ENCODE measurements at regions not wholly inside any gene's neighbourhood (a gene's known extent, or its start where the extent isn't known, plus 50 kb on each side); places are given as distances from the start of the nearest gene placed in this dataset.

DNA sequence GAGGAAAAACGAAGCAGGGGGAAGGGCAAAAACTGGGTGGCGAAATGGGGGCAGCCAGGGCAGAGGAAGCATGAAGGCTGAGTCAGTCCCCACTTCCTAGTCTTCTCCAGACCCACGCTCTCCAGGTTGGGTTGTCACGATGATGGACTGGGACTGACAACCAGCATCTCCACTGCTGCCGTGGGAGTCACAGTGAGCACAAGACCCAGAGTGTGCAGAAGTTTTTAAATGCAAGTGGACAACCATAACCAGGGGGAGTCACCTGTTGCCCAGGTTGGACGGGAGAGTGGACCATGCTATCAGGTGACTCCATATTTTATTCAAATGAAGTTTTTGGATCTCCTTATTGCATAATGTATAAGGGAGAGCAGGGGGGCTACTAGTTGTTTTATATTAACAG lies 511.4 kb upstream of the ZFP42 start:
- no peak overlapping the region for H2BK120ac ChIP-seq (ENCODE audit: low read depth, low read length, poor library complexity, severe bottlenecking)
- H3K23ac ChIP-seq (ENCODE audit: insufficient read length, low read depth, low read length) = no peak overlapping the region
- H3K27ac ChIP-seq (ENCODE audit: insufficient read length, low read depth, low read length) = no peak overlapping the region
- H4K20me1 ChIP-seq (ENCODE audit: control insufficient read depth, insufficient read depth, insufficient read length) = no peaks in the 10 kb centered on the region
- H2BK20ac ChIP-seq (ENCODE audit: low read depth, low read length, poor library complexity, severe bottlenecking) = no peak overlapping the region
- H2AFZ ChIP-seq (ENCODE audit: low read length) = no peak overlapping the region
- no peak overlapping the region for H3K9ac ChIP-seq (ENCODE audit: extremely low read depth, insufficient read length, low read length)
- Mint-ChIP-seq H3K4me3 (no peak overlapping the region), H3K9me3 (peaks cover 20 to 25% of the 10 kb centered on the region in 2 experiments), H3K27ac (no peak overlapping the region), H3K36me3 (ENCODE audit: insufficient read depth in 1 of 3, low read depth in 3 of 3) (peaks cover 14 to 18% (median 15%) of the 10 kb centered on the region in 3 experiments), H3K27me3 (ENCODE audit: low read depth) (no peaks in the 10 kb centered on the region), H3K4me1 (no peaks in the 10 kb centered on the region)
- H4K5ac ChIP-seq (ENCODE audit: insufficient read length, low read depth, low read length) = no peak overlapping the region
- H3K4me2 ChIP-seq (ENCODE audit: insufficient read depth, insufficient read length, low read length) = no peak overlapping the region
- no CpG with 5 or more reads among the region's 6 CpGs for WGBS (ENCODE audit: extremely low coverage, insufficient read length, low lambda C conversion rate)
- H3K14ac ChIP-seq (ENCODE audit: insufficient read depth, low read length) = no peak overlapping the region
- no peaks in the 10 kb centered on the region for H3K79me2 ChIP-seq (ENCODE audit: insufficient read depth, low read length)
- DNase-seq = no peak
- H3K79me1 ChIP-seq (ENCODE audit: insufficient read depth, low read depth, low read length, poor library complexity, severe bottlenecking) = no peaks in the 10 kb centered on the region
- no peaks in the 10 kb centered on the region for H3K9me3 ChIP-seq (ENCODE audit: control insufficient read depth, low read depth, low read length)
- no peak overlapping the region for H2BK5ac ChIP-seq (ENCODE audit: insufficient read length, low read length)
- no peak overlapping the region for H4K8ac ChIP-seq (replicated peaks; ENCODE audit: insufficient read length, low read depth, low read length)
- no peaks in the 10 kb centered on the region for H3K4me1 ChIP-seq (ENCODE audit: insufficient read depth, low read length)
- H3K27me3 ChIP-seq (ENCODE audit: insufficient read depth, low read length) = no peaks in the 10 kb centered on the region
- no peak overlapping the region for H3K18ac ChIP-seq (ENCODE audit: insufficient read length, low read depth, low read length)
- H3K23me2 ChIP-seq (ENCODE audit: insufficient read length, low read depth, low read length, poor library complexity, severe bottlenecking) = no peaks in the 10 kb centered on the region
- no peak overlapping the region for H3T11ph ChIP-seq (ENCODE audit: low read length)
- no peak overlapping the region for H2BK15ac ChIP-seq (ENCODE audit: low read depth, low read length)
- H3K56ac ChIP-seq (ENCODE audit: insufficient read length, low read depth, low read length) = no peak overlapping the region
- no peak overlapping the region for H2AK5ac ChIP-seq (ENCODE audit: insufficient read length, low read length)
- H3K4ac ChIP-seq (ENCODE audit: low read depth, low read length) = no peak overlapping the region
- no peak overlapping the region for H4K91ac ChIP-seq (ENCODE audit: insufficient read length, low read depth, low read length)
- TF ChIP-seq, protein P1, sequence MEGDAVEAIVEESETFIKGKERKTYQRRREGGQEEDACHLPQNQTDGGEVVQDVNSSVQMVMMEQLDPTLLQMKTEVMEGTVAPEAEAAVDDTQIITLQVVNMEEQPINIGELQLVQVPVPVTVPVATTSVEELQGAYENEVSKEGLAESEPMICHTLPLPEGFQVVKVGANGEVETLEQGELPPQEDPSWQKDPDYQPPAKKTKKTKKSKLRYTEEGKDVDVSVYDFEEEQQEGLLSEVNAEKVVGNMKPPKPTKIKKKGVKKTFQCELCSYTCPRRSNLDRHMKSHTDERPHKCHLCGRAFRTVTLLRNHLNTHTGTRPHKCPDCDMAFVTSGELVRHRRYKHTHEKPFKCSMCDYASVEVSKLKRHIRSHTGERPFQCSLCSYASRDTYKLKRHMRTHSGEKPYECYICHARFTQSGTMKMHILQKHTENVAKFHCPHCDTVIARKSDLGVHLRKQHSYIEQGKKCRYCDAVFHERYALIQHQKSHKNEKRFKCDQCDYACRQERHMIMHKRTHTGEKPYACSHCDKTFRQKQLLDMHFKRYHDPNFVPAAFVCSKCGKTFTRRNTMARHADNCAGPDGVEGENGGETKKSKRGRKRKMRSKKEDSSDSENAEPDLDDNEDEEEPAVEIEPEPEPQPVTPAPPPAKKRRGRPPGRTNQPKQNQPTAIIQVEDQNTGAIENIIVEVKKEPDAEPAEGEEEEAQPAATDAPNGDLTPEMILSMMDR (conservative IDR thresholded peaks at IDR 0.05) = no peak
- no peak overlapping the region for H2BK12ac ChIP-seq (ENCODE audit: insufficient read length, low read depth, low read length)
